Activated B cell treated with CpG ODN at 0.5 μM for 24 hours (primary cell): ENCODE measurements at regions not wholly inside any gene's neighbourhood (a gene's known extent, or its start where the extent isn't known, plus 50 kb on each side); places are given as distances from the start of the nearest gene placed in this dataset.

Source experiments
- ATAC-seq: fragments of 200-7000 bp; cut with Tn5 transposase; one replicate; pipeline ENCODE4 v1.10.0; 2021; ENCODE audit warnings: low read depth, mild to moderate bottlenecking, moderate library complexity
- CTCF ChIA-PET: fragments of 350-600 bp; sonication (Branson Sonifier 250); formaldehyde crosslinking; loops from one replicate; lab custom pipeline; 2021; ENCODE audit warnings: antibody characterized with exemption; lab: Charles Lee
- POLR2A ChIA-PET: fragments of 350-600 bp; sonication (Branson Sonifier 250); formaldehyde crosslinking; loops from one replicate; lab custom pipeline; 2021; ENCODE audit warnings: antibody characterized with exemption; lab: Charles Lee
- DNase-seq: peaks from one replicate; pipeline ENCODE4 v3.0.0; 2022
- H3K27ac Mint-ChIP-seq: one replicate; pipeline ENCODE4 v1.8.0; 2020; ENCODE audit warnings: mixed read lengths
- H3K27me3 Mint-ChIP-seq: one replicate; pipeline ENCODE4 v1.8.0; 2021; ENCODE audit warnings: mixed read lengths
- H3K36me3 Mint-ChIP-seq: one replicate; pipeline ENCODE4 v1.8.0; 2021; ENCODE audit warnings: low read depth, mixed read lengths
- H3K4me1 Mint-ChIP-seq: one replicate; pipeline ENCODE4 v1.8.0; 2021; ENCODE audit warnings: mixed read lengths
- H3K4me3 Mint-ChIP-seq: one replicate; pipeline ENCODE4 v1.8.0; 2020; ENCODE audit warnings: mild to moderate bottlenecking, mixed read lengths
- H3K9me3 Mint-ChIP-seq: one replicate; pipeline ENCODE4 v1.8.0; 2020; ENCODE audit warnings: mixed read lengths
- intact Hi-C: fragments of 100-400 bp; cut with micrococcal nuclease; formaldehyde crosslinking; loops from one replicate; pipeline ENCODE4 v1.15.1; 2024
- TF ChIP-seq, protein P1 (sequence below): fragments of 200-600 bp; IDR thresholded peaks from one replicate; pipeline ENCODE4 v1.8.0; 2022; ENCODE audit warnings: antibody characterized with exemption, mild to moderate bottlenecking

DNA sequence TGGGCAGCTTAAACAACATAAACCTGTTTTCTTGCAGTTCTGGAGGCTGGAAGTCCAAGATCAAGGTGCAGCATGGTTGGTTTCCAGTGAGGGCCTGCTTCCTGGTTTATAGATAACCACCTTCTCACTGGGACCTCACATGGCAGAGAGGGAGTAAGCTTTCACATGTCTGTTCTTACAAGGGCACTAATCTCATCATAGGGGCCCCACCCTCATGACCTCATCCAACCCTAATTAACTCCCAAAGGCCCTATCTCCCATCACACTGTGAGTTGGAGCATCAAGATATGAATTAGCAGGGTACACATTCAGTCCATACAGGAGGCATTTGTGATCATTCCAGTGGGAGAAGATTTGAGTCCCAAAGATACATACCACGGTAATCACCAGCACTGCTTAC, 50.5 kb upstream of the GRIN2A start:
- ChIA-PET POLR2A (no interaction called here), CTCF (no interaction called here)
- Mint-ChIP-seq H3K4me1 (peaks cover 9% of the 10 kb centered on the region), H3K27me3 (peaks cover 20% of the 10 kb centered on the region), H3K36me3 (no peaks in the 10 kb centered on the region), H3K27ac (no peak overlapping the region), H3K9me3 (peaks cover 6% of the 10 kb centered on the region), H3K4me3 (no peak overlapping the region)
- ATAC-seq (no peak), DNase-seq (no peak)
- TF ChIP-seq, protein P1, sequence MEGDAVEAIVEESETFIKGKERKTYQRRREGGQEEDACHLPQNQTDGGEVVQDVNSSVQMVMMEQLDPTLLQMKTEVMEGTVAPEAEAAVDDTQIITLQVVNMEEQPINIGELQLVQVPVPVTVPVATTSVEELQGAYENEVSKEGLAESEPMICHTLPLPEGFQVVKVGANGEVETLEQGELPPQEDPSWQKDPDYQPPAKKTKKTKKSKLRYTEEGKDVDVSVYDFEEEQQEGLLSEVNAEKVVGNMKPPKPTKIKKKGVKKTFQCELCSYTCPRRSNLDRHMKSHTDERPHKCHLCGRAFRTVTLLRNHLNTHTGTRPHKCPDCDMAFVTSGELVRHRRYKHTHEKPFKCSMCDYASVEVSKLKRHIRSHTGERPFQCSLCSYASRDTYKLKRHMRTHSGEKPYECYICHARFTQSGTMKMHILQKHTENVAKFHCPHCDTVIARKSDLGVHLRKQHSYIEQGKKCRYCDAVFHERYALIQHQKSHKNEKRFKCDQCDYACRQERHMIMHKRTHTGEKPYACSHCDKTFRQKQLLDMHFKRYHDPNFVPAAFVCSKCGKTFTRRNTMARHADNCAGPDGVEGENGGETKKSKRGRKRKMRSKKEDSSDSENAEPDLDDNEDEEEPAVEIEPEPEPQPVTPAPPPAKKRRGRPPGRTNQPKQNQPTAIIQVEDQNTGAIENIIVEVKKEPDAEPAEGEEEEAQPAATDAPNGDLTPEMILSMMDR, result no peak
- intact Hi-C loops, result no loop called here

DNA sequence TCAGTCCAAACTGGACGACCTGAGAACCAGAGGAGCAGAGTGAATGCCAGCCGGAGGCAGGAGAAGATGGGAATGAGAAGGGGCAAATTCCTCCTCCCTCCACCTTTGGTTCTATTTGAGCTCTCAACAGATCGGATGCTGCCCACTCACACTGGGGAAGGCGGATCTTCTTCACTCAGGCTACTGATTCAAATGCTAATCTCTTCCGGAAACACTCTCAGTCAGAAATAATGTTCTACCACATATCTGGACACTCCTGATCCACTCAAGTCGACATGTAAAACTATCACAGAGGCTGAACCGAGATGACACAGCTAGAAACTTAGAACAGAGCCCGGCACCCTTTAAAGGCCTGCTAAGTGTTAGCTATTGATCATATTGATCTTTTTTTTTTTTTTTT, 57.4 kb upstream of the GRIN2A start:
- Mint-ChIP-seq H3K27ac (no peak overlapping the region), H3K4me1 (peaks cover 11% of the 10 kb centered on the region), H3K9me3 (no peaks in the 10 kb centered on the region), H3K36me3 (no peaks in the 10 kb centered on the region), H3K27me3 (peaks cover 17% of the 10 kb centered on the region), H3K4me3 (no peak overlapping the region)
- ChIA-PET CTCF (no interaction called here), POLR2A (interaction anchor here (0.6 kb wide), 1 partner anchor 1076 kb away, joined by 3 read pairs; no protein-coding TSS in a partner anchor)
- TF ChIP-seq, protein P1, result no peak
- ATAC-seq (no peak), DNase-seq (no peak)
- intact Hi-C loops, result no loop called here

DNA sequence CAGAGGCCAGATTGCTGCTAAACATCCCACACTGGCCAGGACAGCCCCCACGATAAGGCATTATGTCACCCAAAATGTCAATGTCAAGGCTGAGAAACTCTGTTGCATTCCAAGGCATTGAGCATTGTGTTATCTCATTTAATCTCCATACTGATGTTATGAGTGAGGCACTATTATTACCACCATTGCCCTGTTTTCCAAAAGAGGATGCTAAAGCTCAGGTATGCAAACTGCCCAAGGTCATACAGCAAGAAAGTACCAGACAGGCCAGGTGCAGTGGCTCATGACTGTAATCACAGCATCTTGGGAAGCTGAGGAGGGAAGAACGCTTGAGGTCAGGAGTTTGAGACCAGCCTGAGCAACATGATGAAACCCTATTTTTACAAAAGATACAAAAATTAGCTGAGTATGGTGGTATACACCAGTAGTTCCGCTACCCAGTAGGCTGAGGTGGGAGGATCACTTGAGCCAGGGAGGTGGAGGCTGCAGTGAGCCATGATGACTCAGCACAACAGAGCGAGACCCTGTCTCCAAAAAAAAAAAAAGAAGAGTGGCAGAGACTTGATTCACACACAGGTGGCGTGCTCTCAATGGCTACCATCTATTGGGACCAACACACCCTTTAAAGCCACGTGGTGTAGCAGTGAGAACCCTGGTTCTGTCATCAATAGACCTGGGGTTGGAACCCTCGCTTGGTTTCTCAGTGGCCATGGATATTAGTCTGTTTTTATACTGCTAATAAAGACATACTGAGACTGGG, 58.8 kb upstream of the GRIN2A start:
- TF ChIP-seq, protein P1, result no peak
- Mint-ChIP-seq H3K4me3 (no peak overlapping the region), H3K27me3 (peaks cover 13% of the 10 kb centered on the region), H3K36me3 (no peaks in the 10 kb centered on the region), H3K9me3 (no peaks in the 10 kb centered on the region), H3K4me1 (peaks cover 11% of the 10 kb centered on the region), H3K27ac (no peak overlapping the region)
- intact Hi-C loops, result no loop called here
- CTCF ChIA-PET, result no interaction called here
- POLR2A ChIA-PET, result no interaction called here
- DNase-seq (no peak), ATAC-seq (no peak)

DNA sequence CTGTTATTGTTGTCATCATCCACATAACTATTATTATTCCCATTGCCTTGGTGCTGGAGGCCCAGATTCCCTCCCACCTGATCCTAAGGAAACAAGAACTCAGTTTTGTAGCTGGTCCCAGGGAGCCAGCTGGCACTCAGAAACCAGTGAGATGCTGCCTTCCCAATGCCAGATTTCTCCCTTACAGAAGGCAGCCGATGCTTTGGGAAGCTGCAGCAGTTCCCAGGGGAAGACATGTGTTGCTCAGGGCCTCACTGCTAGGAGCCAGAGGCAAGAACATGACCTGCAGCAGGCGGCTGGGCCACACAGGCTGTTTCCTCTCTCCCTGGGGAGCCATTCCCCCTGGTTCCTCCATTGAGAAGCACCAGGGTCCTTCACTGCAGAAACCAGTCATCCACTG, 59.9 kb upstream of the GRIN2A start:
- Mint-ChIP-seq H3K4me1 (peaks cover 11% of the 10 kb centered on the region), H3K27me3 (peaks cover 9% of the 10 kb centered on the region), H3K36me3 (no peaks in the 10 kb centered on the region), H3K27ac (no peak overlapping the region), H3K9me3 (no peaks in the 10 kb centered on the region), H3K4me3 (no peak overlapping the region)
- TF ChIP-seq, protein P1, result no peak
- CTCF ChIA-PET, result no interaction called here
- no peak for DNase-seq
- ATAC-seq, result no peak
- intact Hi-C loops, result no loop called here
- POLR2A ChIA-PET, result no interaction called here

DNA sequence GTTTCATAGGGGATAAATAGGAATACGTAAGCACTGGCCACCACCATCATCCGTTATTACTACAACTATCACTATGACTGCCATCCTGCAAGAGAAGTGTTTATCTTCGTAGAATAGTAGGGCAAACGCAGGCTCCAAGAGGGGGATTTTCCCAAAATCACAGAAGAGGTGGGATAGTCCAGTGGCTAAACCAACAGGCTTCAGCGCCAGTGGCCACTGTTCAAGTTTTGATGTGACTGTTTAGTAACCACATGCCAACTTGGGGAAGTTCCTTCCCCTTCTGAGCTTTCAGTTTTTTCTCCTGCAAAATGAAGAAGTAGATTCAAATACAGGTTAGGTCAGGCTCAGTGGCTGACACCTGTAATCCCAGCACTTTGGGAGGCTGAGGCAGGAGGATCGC, 60.7 kb upstream of the GRIN2A start:
- Mint-ChIP-seq H3K27me3 (peaks cover 6% of the 10 kb centered on the region), H3K4me3 (no peak overlapping the region), H3K36me3 (no peaks in the 10 kb centered on the region), H3K9me3 (no peaks in the 10 kb centered on the region), H3K27ac (no peak overlapping the region), H3K4me1 (peaks cover 11% of the 10 kb centered on the region)
- intact Hi-C loops, result no loop called here
- POLR2A ChIA-PET, result interaction anchor here (1.7 kb wide), 1 partner anchor 84 kb away, joined by 5 read pairs; no protein-coding TSS in a partner anchor
- CTCF ChIA-PET, result interaction anchor here (1.0 kb wide), 2 partner anchors 9 to 71 kb away, joined by 3 to 4 read pairs; no protein-coding TSS in a partner anchor
- no peak for DNase-seq
- TF ChIP-seq, protein P1, result no peak
- peak; percentile 34 for ATAC-seq
